Stimulated activated CD4-positive, alpha-beta T cell treated with anti-CD3 and anti-CD28 coated beads, Interleukin-1b, Interleukin-23, amount 100 ng/mL, for 4 hours (primary cell): ENCODE measurements at regions not wholly inside any gene's neighbourhood (a gene's known extent, or its start where the extent isn't known, plus 50 kb on each side); places are given as distances from the start of the nearest gene placed in this dataset.
"Not testable (repeated sequence)": the region's sequence is repeated elsewhere in the genome, so short reads cannot be mapped to it uniquely, and the experiment has no call there.

ENCODE experiments used
- DNase-seq, 2 donors: peaks; one replicate each; pipeline ENCODE4 v3.0.0-alpha.2; 2020; ENCODE audit warnings: low read depth in 2 of 2

DNA sequence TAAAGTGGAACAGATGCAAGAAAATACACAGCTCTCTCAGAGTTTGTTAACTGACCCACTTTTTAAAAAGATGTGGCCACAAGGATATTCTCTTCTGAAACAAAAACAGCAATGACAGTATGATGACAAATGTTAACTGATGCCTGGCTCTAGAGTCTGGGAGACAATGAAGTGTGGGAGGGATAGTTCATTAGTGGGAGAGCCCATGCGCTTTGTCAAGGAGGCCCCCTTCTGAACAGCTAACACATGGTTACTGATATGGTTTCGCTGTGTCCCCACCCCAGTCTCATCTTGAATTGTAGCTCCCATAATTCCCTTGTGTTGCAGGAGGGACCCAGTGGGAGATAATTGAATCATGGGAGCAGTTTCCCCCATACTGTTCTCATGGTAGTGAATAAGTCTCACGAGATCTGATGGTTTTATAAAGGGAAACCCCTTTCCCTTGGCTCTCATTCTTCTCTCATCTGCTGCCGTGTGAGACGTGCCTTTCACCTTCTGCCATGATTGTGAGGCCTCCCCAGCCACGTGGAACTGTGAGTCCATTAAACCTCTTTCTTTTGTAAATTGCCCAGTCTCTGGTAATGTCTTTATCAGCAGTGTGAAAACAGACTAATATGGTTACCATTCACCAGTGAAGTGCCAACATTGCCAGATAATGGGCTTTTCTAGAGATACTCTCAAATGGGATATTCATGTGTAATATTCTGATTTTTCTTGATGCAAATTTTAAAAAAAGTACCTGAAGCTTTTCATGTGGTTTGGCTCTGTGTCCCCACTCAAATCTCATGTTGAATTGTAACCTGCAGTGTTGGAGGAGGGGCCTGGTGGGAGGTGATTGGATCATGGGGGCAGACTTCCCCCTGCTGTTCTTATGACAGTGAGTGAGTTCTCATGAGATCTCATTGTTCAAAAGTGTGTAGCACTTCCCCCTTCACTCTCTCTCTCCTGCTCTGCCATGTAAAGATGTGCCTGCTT lies 435.8 kb downstream of the SHISA9 start:
- DNase-seq = not testable (repeated sequence)

DNA sequence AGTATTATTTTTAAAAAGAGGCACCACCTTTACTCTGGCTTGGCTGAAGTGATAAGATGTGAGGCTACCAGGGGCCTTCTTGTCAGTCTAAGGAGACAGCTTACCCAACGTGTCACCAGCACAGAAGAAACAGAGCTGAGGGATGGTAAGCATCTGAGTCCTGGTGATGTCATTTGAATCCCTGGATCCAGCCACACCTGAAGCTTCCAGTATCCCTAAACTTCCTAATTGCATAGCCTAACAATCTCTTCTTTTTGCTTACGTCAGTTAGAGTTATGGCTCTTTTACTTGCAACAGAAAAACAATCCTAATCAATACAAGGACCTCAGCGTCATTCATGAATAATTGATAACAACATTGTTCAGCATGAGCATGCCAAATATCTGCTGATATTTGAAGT lies 436.6 kb downstream of the SHISA9 start:
- no peak for DNase-seq

DNA sequence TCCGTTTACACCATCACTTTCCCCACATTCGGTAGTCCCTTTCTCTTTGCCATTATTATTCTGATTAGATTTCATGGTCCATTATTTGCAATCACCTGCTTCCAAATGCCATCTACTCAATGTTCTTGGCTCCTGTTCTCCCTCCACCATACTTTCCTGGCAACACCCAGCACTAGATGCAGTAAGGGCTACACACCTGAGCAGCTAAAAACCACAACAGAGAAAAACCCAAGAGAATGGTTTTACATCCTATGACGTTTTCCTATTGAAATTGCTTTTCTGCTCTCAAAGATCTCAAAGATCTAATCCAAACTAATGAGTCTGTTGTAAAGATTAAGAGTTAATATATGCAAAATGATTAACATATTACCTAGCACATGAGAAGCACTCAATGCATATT lies 441.3 kb downstream of the SHISA9 start:
- DNase-seq = no peak

DNA sequence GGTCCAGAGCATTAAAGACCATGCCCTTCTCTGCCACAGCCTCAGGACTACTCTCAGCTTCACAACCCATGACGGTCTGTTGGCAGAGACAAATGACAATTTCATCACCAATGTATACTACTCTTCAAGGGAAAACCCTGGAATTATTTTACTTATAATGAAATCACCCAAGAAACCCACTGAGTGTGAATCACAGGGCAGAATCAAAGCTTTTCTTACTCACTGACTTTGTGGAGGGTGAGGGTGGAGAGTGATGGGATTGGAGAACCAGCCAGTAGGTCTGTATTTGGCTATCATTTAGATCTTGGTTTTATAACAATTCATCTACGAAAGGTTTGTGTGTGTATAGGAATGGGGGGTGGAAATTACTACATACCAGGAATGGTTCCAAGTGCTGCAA lies 442.6 kb downstream of the SHISA9 start:
- no peak for DNase-seq

DNA sequence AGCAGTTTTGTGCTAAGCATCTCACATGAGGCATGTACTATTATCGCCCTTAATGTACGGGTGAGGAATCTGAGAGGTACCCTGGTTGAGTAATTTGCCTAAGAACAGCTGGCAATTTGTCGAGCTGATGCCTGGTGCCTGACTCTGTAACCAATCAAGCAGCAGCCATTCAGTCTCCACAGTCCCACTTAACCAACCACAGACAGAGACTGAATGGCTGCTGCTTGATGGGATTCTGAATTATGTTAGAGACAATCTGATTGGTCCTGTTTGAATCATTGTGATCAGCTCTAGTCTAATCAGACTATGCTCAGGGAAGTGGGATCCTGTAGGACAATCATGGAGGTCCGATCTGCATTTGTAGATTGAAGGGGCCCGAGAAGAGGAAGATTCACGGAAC lies 447.0 kb downstream of the SHISA9 start:
- no peak for DNase-seq

DNA sequence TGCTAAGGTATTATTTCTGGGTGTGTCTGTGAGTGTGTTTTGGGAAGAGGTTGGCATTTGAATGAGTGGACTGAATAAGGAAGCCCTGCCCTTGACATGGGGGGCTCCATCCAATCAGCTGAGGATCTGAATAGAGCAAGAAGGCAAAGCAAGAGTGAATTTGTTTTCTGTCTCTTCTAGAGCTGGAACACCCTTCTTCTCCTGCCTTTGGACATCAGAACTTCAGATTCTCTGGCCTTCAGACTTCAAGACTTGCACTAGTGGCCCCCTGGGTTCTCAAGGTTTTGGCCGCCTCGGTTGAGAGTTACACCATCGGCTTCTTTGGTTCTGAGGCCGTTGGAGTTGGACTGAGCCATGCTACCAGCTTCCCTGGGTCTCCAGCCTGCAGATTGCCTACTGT lies 448.6 kb downstream of the SHISA9 start:
- no peak for DNase-seq

DNA sequence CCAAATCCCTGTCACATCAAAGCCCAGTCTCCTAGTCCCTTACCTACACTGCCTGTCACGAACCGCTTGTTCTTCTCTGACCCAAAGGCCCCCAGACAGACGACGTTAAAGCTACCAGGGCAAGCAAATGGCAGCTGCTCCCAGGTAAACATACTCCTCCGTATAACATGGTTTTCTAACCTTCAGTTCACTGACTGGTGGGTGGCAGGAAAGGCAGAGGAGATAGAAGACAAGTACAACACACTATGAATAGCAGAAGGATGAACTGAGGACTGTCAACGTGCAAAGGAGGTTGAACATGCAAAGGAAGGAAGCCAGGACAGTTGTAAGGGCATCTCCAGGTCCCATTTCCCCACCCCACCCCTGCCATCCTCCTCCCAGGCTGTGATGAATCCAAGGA lies 449.8 kb downstream of the SHISA9 start:
- no peak for DNase-seq

DNA sequence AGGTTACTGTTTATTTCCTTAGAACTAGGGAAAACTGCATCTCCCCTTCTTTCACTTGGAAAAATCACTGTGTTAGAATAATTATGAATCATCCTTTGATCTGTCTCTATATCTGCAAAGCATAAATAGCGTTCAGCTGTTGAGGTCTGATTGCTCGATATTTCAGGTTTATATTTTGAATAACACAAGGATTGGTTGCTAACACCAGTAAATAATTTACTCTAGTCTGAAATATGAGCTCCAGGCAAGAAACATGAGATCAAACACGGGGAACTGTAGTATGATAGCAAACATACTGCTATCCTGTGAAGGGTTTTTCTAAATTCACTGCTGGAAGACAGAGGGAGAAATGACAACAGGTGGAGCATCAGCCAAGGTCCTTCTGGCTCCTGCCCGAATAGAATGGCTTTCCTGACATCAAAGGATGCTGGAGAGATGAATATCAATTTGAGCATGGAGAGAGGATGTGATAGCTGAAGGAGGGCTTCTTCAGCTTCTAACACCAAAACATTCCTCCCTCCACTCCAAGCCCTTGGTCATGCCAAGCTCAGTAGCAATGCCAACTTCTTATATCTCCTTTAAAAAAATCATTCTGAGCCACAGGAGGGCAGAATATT lies 450.3 kb downstream of the SHISA9 start:
- no peak for DNase-seq

DNA sequence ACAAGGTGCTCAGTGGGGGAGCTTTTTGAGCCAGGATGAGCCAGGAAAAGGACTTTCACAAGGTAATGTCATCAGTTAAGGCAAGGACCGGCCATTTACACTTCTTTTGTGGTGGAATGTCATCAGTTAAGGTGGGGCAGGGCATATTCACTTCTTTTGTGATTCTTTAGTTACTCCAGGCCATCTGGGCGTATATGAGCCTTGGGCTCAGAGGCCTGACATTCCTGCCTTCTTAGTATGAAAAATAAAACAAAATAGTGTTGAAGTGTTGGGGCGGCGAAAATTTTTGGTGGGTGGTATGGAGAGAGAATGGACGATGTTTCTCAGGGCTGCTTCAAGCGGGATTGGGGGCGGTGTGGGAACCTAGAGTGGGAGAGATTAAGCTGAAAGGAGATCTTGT lies 451.4 kb downstream of the SHISA9 start:
- DNase-seq = not testable (repeated sequence)

DNA sequence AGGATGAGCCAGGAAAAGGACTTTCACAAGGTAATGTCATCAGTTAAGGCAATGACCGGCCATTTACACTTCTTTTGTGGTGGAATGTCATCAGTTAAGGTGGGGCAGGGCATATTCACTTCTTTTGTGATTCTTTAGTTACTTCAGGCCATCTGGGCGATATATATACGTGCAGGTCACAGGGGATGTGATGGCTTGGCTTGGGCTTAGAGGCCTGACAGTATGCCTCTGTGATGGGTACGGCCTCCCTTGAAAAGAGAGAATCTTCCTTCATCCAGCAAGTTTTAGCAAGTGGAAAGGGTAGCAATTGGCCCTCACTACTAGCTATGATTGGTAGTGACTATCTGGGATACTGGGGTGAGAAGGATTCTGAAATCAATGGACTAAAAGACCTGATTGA lies 456.4 kb downstream of the SHISA9 start:
- DNase-seq = not testable (repeated sequence)

DNA sequence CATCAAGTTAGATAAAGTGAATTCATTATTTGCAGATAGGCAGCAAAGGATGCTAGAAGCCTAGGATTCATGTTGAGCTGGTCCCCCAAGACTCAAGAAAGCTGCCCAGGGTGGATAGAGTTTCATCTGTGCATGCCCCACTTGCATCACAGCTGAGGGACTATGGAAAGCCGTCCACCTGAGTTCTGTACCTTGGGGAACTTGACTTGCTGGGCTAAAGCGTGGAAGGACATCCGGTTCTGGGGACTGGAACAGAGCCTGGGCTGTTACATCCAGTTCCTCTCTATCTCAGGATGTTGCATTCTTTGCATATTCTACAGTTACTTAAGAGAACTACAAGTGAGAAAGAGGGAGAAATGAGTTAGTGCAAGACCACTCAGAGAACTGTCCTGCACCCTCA lies 458.4 kb downstream of the SHISA9 start:
- no peak for DNase-seq

DNA sequence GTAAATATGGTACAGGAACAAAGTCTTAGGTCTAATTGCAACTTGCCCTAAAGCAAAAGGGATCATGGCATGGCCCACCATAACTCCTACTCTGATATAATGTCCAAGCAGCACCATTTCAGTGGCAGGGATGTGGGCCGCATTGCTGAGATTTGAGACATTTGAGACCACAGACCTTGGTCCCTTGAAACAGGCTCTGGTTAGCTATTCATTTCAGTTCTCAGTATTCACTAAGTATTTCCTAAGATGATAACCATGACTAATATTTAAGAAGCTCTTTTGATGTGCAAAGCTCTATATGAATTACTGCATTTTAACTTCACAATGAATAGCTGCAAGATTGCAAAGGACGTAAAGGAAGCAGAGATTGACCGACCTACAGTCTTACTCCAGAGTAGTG lies 471.0 kb downstream of the SHISA9 start:
- DNase-seq = no peak

DNA sequence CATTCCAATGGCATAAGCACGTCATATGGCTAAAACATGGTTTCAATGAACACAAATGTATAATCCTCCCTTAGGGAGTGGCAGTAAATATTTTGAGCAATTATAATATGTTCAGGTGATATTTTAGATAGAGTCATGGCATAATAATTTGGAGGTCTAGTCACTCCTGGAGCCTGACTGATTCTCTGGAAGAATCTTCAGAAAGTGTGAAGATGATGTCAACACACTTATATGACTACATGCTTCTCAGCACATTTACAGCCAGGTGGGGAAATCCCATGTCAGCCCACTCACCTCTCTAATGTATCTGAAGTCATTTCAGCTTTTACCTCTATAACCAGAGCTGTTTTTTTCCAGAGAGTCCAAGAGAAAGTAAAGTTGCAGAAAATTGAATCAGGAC lies 474.8 kb downstream of the SHISA9 start:
- no peak for DNase-seq

DNA sequence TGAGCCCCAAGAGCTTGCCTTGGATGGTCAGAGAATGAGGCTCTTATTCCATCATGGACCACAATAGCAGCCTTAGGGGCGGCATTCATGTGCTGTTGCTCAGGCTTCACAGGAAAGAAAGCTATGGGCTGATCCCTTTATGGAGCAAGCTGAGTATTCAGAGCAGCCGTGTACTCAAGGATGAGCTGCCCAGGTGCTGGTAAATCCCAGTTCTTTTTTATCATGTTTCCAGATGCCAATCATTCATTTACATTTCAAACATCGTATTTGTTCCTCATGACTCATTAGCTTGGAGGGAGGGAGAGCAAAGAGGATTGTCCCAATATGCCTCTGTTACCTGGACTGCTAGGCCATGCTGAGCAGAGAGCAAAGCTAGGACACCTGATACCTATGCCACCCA lies 475.7 kb downstream of the SHISA9 start:
- DNase-seq = no peak

DNA sequence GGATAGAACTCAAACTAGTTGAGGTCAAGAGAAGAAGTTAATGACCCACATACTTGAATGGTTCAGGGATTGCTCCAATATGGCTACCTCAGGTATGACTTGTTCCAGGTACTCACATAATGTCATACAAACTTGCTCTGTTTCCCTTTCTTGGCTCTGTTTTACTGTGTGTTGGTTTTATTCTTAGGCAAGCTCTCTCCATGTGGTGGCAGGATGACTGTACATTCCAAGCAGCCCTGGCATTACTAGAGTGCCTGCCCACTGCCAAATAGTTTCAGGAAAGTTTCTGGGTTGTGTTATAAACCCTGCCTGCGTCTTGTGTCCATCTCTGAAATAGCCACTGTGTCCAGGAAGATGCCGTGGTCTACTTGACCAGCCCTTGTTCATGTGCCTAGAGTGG lies 476.8 kb downstream of the SHISA9 start:
- no peak for DNase-seq

DNA sequence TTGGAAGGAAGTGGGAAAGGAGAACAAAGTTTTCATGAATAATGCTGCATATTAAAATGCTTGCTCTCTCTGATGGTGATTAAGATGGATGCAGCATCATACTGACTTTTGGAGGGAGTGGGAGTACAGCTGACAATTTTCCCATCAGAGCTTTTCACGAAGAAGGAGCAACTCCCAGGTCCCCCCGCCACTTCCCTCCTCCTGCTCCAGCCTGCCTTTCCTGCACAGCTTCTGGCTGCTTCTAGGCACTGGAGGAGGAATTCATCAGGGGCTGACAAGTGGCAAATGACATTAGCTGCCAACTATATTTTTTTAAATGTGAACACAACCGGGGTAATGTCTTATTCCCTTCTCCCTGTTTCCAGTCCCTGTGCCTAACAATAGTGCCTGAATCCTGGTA lies 477.9 kb downstream of the SHISA9 start:
- no peak for DNase-seq

DNA sequence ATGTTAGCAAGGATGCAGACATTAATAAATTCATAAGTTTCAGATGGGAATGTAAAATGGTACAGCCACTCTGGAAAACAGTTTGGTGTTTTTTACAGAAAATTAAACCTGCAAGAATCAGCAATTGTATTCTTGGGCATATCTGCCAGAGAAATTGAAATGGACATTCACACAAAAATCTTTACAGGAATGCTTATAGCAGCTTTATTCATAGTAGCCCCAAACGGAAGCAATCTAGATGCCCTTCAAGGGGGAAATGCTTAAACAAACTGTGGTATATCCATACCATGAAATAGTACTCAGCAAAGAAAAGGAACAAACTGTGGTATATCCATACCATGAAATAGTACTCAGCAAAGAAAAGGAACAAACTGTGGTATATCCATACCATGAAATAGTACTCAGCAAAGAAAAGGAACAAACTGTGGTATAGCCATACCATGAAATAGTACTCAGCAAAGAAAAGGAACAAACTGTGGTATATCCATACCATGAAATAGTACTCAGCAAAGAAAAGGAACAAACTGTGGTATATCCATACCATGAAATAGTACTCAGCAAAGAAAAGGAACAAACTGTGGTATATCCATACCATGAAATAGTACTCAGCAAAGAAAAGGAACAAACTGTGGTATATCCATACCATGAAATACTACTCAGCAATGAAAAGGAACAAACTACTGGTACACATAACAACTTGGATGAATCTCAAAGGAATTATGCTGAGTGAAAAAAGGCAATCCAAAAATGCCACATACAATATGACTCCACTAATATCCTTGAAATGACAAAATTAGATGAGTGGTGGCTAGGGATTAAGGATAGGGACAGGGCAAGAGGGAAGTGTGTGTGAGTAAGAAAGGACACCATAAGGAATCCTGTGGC lies 484.0 kb downstream of the SHISA9 start:
- not testable (repeated sequence) for DNase-seq

DNA sequence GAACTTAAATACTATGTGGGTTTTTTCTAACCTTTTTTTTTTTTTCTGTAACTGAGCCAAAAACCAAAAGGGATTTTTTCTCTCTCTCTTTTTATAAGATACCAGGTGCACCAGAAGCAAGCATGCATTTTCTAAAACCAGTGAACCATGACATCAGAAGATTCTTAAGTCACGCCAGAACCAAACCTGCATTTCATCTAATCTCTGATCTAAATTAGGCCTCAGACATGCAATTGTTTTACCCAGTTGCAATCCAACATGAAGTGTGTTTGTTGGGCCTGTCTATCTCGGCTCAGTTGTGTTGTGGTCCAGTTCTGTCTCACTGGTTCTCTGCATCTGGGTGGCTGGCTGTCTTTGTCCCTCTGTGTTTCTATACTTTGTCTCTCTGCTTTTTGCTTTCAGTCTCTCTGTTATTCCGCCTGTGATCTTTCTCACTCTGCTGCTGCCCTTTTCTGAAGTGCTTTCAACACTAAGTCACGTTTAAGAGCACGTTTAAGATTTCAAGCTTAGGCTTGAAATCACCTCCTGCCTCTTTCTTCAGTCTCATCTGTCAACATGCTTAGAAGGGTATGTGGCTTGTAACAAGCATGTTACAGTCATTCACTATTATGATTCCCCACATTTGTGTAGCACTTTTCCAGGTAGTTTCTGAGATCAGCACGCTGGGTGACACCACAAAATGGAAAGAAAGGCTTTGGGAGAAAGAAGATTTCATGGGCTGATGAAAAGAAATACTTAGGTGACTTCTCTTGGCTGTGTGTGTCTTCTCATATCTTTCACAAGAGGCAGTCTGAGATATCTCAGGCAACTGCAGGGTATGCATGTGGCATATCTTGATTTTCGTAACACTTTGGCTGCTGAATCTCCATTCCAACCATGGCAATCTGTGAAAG lies 488.9 kb downstream of the SHISA9 start:
- no peak for DNase-seq

DNA sequence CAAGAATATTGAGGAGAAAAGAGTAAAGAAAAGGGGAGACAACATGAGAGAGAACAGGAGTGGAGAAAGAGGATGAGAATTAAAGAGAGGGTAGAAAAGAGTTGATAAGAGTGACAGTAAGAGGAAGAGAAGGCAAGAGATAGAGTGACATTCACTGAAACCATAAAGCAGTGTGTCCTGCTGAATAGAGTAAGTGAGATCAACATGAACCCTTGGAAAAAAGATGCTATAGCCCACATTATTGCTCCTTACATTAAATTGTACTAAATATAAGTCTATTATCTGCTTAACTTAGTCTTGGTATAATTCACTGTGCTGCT lies 489.5 kb downstream of the SHISA9 start:
- DNase-seq = no peak

DNA sequence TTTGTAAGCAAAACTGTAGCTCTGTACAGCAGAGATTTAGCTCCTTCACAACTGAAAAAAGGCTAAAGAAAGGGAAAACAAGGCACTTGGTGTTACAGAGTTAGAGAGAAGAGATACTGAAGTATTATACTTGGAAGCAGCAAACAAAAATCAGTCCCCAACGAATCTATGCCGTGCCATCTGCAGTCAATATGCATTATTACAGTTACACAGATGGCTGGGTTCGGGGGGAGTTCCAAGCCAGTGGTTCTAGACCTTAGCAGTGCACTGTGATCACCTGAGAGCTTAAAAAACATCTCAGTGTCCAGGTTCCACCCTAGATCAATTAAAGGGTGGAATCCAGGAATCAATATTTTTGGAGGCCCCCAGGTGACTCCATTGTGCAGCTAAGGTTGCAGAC lies 489.9 kb downstream of the SHISA9 start:
- no peak for DNase-seq

DNA sequence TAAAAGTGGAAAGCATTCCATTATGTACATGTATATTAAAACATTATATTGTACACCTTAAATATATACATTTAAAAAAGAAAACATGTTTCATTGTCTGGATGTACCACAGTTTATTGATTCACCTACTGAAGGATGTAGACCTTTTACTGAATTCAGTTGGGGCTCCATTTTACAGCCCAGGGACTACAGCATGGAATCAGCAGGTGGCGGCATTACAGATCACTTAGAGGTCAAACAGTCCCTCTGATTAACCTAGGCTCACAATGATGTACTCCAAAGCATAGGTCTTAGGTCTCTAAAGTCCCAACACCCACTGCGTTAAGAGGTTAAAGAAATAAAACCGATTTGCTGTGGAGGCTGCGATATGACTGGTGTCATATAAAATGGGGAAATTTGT lies 490.9 kb downstream of the SHISA9 start:
- no peak for DNase-seq
